ENCODE measurements at regions not wholly inside any gene's neighbourhood (a gene's known extent, or its start where the extent isn't known, plus 50 kb on each side); places are given as distances from the start of the nearest gene placed in this dataset.

DNA sequence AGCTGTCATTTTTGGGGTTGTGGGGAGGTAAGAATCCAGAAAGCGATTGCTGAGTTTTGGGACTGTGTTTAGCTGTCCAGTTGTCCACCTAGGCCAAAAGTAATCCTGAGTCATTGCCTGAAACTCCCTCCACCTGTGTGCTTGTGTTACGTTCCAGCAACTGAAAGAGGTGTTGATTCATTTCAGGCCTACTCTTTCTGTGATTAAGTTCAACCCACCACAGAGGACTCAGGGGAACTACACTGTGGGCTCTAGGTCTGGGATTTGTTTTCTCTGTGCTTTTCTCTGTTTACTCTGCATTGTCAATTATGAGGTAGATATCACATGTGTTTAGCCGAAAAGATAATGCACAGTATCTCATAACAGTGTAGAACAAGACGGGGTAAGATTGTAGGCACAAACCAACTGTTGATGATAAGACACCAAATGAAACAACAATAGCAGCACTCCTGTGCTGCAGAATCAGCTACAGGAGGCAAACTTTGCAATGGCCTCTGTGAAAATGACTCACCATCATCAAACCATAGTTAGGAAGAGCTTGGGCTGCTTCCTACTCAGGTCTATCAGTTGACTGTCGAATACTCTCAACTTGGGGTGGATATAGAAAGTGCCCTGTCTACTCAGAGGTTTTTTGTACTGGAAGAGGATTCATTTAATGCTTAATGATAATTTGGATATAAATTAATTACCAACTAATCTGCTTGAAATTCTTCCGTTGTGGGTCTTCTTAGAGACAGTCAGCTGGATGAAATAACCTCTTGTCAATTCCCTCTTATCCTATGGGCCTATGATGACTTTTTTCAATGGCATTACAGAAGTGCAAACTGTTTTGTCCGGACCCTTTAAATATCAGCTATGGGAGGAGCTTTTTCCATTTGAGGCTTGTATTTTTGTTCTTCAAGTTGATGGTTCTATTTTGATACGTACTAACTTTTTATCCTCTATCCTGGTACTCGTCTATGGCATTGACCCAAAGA is 385.9 kb downstream of the BMP4 start:
- TF ChIP-seq, protein P1, sequence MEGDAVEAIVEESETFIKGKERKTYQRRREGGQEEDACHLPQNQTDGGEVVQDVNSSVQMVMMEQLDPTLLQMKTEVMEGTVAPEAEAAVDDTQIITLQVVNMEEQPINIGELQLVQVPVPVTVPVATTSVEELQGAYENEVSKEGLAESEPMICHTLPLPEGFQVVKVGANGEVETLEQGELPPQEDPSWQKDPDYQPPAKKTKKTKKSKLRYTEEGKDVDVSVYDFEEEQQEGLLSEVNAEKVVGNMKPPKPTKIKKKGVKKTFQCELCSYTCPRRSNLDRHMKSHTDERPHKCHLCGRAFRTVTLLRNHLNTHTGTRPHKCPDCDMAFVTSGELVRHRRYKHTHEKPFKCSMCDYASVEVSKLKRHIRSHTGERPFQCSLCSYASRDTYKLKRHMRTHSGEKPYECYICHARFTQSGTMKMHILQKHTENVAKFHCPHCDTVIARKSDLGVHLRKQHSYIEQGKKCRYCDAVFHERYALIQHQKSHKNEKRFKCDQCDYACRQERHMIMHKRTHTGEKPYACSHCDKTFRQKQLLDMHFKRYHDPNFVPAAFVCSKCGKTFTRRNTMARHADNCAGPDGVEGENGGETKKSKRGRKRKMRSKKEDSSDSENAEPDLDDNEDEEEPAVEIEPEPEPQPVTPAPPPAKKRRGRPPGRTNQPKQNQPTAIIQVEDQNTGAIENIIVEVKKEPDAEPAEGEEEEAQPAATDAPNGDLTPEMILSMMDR (IDR thresholded peaks at IDR 0.05) = no peak
- TF ChIP-seq POLR2A (IDR thresholded peaks at IDR 0.05) (no peak), POLR2AphosphoS5 (IDR thresholded peaks at IDR 0.05) (no peak)
